Uterus (tissue), 3 donors: ENCODE measurements at regions not wholly inside any gene's neighbourhood (a gene's known extent, or its start where the extent isn't known, plus 50 kb on each side); places are given as distances from the start of the nearest gene placed in this dataset.

Experiments
- DNase-seq, 2 donors: peaks; one replicate each; pipeline ENCODE4 v3.0.0-alpha.2; 2019 to 2020
- H3K27ac ChIP-seq, 2 donors: fragments of 200-600 bp; sonication (generic); 1 replicate in 1 of 2; 2 replicates in 1 of 2; pipeline ENCODE4 v1.5.1; 2016 to 2018
- H3K27me3 ChIP-seq, 2 donors: fragments of 200-600 bp; sonication (generic); one replicate each; pipeline ENCODE4 v1.5.1; 2018 to 2019; ENCODE audit warnings: control low read depth in 1 of 2
- H3K36me3 ChIP-seq, 2 donors: fragments of 200-600 bp; sonication (generic); one replicate each; pipeline ENCODE4 v1.5.1; 2019; ENCODE audit warnings: control low read depth in 1 of 2
- H3K4me1 ChIP-seq, 2 donors: fragments of 200-600 bp; sonication (generic); one replicate each; pipeline ENCODE4 v1.5.1; 2018 to 2019; ENCODE audit warnings: control low read depth in 1 of 2
- H3K4me3 ChIP-seq, 2 donors: fragments of 200-600 bp; sonication (generic); 1 replicate in 1 of 2; 2 replicates in 1 of 2; pipeline ENCODE4 v1.5.1; 2018 to 2019; ENCODE audit warnings: mild to moderate bottlenecking in 1 of 2
- H3K9me3 ChIP-seq, 2 donors: fragments of 200-600 bp; sonication (generic); one replicate each; pipeline ENCODE4 v1.5.1; 2019; ENCODE audit warnings: control low read depth in 1 of 2
- POLR2A ChIP-seq, 2 donors: fragments of 450-650 bp; IDR thresholded peaks; one replicate each; pipeline ENCODE4 v1.6.1; 2016; ENCODE audit warnings: antibody characterized with exemption in 2 of 2, mild to moderate bottlenecking in 1 of 2, moderate library complexity in 1 of 2
- intact Hi-C: fragments of 100-400 bp; cut with DNase I; formaldehyde crosslinking; loops from one replicate; pipeline ENCODE4 v1.15.1; 2023; ENCODE audit warnings: low total_unique reads
- TF ChIP-seq, protein P1 (sequence below), 4 experiments: fragments of 200-600 bp in 2 of 4; fragments of 450-650 bp in 2 of 4; sonication (generic) in 2 of 4; IDR thresholded peaks; one replicate each; pipeline ENCODE4 v1.5.1; 2016 to 2019; ENCODE audit warnings: antibody characterized with exemption in 4 of 4, mild to moderate bottlenecking in 2 of 4, moderate library complexity in 1 of 4
- donor health status: DM: yes; HTN: yes; CAD: no.

DNA sequence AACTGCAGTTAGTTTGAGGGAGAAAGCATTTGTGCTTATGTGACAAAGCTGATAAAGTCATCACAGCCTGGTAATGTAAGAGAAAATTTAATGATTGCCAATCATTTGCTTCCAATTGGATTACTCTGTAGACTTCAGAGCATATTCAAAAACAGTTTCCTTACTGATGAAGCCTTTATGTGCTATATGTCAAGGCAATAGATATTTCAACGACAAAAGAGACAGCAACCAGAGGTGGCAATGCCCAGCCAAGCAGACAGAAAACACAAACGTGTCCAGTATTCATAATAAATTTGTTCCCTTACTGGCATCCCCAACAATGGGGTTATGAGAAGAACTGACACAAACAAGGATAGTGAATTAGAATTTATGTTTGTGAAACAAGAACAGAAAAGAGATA is 1840.3 kb upstream of the PCDH7 start:
- H3K9me3 ChIP-seq: no peaks in the 10 kb centered on the region
- no peaks in the 10 kb centered on the region for H3K36me3 ChIP-seq

DNA sequence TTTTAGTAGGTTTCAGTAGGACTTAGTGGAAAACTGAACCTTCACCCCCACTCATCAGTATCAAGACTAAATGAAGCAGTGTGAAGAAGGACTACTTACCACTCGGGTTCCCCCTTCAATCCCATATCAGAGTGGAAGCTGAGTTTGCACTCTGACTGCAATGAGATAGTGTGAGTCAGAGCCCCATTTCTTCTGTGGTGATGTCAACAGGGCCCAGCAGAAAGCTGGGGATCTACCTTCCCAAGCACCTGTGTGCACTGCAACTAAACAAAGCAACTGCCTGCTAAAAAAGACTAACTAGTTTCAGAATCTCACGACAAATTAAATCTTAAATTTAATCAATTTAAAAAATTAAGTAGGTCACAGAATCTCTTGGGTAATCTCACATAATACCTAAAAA is 1837.0 kb upstream of the PCDH7 start:
- Histone ChIP-seq H3K36me3 (no peaks in the 10 kb centered on the region), H3K4me1 (no peaks in the 10 kb centered on the region), H3K27me3 (no peaks in the 10 kb centered on the region), H3K9me3 (no peaks in the 10 kb centered on the region), H3K27ac (no peak overlapping the region), H3K4me3 (no peak overlapping the region)
- intact Hi-C loops: no loop called here
- DNase-seq: no peak
- TF ChIP-seq POLR2A (IDR thresholded peaks at IDR 0.05): no peak
- TF ChIP-seq, protein P1, sequence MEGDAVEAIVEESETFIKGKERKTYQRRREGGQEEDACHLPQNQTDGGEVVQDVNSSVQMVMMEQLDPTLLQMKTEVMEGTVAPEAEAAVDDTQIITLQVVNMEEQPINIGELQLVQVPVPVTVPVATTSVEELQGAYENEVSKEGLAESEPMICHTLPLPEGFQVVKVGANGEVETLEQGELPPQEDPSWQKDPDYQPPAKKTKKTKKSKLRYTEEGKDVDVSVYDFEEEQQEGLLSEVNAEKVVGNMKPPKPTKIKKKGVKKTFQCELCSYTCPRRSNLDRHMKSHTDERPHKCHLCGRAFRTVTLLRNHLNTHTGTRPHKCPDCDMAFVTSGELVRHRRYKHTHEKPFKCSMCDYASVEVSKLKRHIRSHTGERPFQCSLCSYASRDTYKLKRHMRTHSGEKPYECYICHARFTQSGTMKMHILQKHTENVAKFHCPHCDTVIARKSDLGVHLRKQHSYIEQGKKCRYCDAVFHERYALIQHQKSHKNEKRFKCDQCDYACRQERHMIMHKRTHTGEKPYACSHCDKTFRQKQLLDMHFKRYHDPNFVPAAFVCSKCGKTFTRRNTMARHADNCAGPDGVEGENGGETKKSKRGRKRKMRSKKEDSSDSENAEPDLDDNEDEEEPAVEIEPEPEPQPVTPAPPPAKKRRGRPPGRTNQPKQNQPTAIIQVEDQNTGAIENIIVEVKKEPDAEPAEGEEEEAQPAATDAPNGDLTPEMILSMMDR (IDR thresholded peaks at IDR 0.05): no peak

More for the DNA sequence above, 1840.3 kb upstream of the PCDH7 start:
- no peak for DNase-seq
- Histone ChIP-seq H3K4me1 (no peaks in the 10 kb centered on the region), H3K27me3 (no peaks in the 10 kb centered on the region), H3K4me3 (no peak overlapping the region), H3K27ac (no peak overlapping the region)
- intact Hi-C loops: no loop called here
- TF ChIP-seq, protein P1 (IDR thresholded peaks at IDR 0.05): no peak
- TF ChIP-seq POLR2A (IDR thresholded peaks at IDR 0.05): no peak

DNA sequence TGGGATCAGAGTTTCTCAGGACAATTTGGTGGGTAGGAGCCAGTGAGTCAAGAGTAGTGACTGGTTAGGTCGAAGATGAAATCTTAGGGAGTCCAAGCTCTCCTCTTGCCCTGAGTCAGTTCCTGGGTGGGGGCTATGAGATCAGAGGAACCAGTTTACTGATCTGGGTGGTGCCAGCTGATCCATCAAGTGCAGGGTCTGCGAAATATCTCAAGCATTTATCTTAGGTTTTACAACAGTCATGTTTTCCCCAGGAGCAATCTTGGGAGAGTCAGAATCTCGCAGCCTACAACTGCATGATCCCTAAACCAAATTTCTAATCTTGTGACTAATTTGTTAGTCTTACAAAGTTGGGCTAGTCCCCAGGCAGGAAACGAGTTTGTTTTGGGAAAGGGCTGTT is 1833.2 kb upstream of the PCDH7 start:
- intact Hi-C loops: no loop called here
- TF ChIP-seq, protein P1 (IDR thresholded peaks at IDR 0.05): no peak
- no peak for TF ChIP-seq POLR2A (IDR thresholded peaks at IDR 0.05)
- Histone ChIP-seq H3K9me3 (no peaks in the 10 kb centered on the region), H3K27ac (no peak overlapping the region), H3K27me3 (no peaks in the 10 kb centered on the region), H3K4me3 (no peak overlapping the region), H3K36me3 (no peaks in the 10 kb centered on the region), H3K4me1 (no peaks in the 10 kb centered on the region)
- DNase-seq: no peak

DNA sequence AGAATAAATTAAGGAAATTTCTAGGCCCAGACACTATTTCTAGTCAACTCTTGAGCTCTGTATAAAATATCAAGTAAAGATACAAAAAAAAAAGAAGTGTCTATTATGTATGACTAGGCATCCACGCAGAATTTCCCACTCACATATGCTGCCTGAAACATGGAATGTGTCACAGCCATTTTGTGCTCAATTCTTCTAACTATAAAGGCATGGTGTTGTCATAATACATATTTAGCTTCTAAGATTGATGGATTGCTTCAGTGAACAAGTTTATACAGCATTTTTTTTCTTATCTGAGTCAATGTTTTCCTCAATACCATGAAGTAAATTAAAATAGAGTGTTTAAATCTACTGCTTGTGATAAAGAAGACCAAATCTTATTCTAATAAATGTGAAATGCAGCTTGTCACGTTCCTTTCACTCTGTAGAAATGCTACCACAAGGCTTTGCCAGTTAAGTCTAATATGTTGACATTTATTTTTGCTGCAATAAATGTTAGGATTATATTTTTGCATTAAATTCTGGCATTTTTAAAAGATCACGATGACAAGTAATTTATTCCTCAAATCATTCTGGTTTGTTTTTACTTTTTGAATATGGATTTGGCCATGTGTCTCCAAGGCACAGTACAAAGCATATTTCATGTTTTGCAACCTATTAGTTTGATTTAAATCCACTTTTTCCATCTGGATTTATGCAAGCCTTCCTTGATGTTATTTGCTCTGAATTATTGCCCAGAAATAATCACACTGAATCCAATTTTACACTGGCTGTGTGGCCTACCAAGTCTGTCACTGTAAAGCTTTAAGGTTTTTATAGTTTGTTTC is 1829.0 kb upstream of the PCDH7 start:
- DNase-seq: no peak
- intact Hi-C loops: no loop called here
- Histone ChIP-seq H3K36me3 (no peaks in the 10 kb centered on the region), H3K27me3 (no peaks in the 10 kb centered on the region), H3K4me3 (no peak overlapping the region), H3K4me1 (no peaks in the 10 kb centered on the region), H3K27ac (no peak overlapping the region), H3K9me3 (no peaks in the 10 kb centered on the region)
- TF ChIP-seq POLR2A (IDR thresholded peaks at IDR 0.05): no peak
- TF ChIP-seq, protein P1 (IDR thresholded peaks at IDR 0.05): no peak

DNA sequence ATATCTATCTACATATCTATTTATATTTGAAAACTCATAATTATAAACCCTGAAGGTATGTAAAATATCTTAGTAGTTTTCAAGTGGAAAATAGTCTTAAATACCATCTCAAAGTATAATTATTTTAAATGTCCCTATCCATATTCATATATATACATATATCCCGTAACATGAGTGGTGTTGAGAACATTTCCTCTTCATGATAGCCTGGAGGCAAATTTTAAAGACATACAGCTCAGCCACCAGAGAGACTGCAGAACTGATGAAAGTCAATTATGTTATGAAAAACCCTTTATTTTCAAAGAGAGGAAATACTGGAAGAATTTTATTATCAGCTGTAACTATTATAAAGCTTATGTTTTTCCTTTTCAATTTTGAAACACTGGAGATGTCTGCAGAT is 1806.7 kb upstream of the PCDH7 start:
- Histone ChIP-seq H3K27ac (no peak overlapping the region), H3K4me3 (no peak overlapping the region), H3K36me3 (no peaks in the 10 kb centered on the region), H3K9me3 (no peaks in the 10 kb centered on the region), H3K4me1 (no peaks in the 10 kb centered on the region), H3K27me3 (no peaks in the 10 kb centered on the region)
- intact Hi-C loops: no loop called here
- DNase-seq: no peak
- TF ChIP-seq POLR2A (IDR thresholded peaks at IDR 0.05): no peak
- TF ChIP-seq, protein P1 (IDR thresholded peaks at IDR 0.05): no peak
